Body of pancreas (tissue), 4 donors: ENCODE measurements at regions not wholly inside any gene's neighbourhood (a gene's known extent, or its start where the extent isn't known, plus 50 kb on each side); places are given as distances from the start of the nearest gene placed in this dataset.
A peak's percentile ranks its signal among the peaks of the same experiment; 100 is the strongest.

Source experiments
- ATAC-seq: fragments of 150-250 bp; one replicate; pipeline ENCODE4 v1.9.1; 2016
- DNase-seq, 4 donors: peaks; one replicate each; pipeline ENCODE4 v3.0.0-alpha.2; 2019
- H3K27ac ChIP-seq, 4 donors: fragments of 200-600 bp; sonication (generic); 1 replicate in 3 of 4; 2 replicates in 1 of 4; pipeline versions ENCODE4 v1.5.1 to v1.6.1; 2016 to 2019; ENCODE audit warnings: mild to moderate bottlenecking in 1 of 4, mixed read lengths in 1 of 4, moderate library complexity in 1 of 4
- H3K27me3 ChIP-seq, 2 donors: fragments of 200-600 bp; sonication (generic); one replicate each; pipeline ENCODE4 v1.6.0; 2016; ENCODE audit warnings: mild to moderate bottlenecking in 1 of 2
- H3K36me3 ChIP-seq, 2 donors: fragments of 200-600 bp; sonication (generic); replicated peaks in 1 of 2; 2 replicates each; pipeline ENCODE4 v1.5.1; 2016; ENCODE audit warnings: low read depth in 2 of 2; ENCODE audit not compliant: insufficient read depth in 1 of 2
- H3K4me1 ChIP-seq: fragments of 200-600 bp; sonication (generic); one replicate; pipeline ENCODE4 v1.6.0; 2016
- H3K4me3 ChIP-seq, 2 donors: fragments of 200-600 bp; sonication (generic); 1 replicate in 1 of 2; 2 replicates in 1 of 2; pipeline ENCODE4 v1.5.1; 2016 to 2019
- H3K9me3 ChIP-seq, 3 donors: fragments of 200-600 bp; sonication (generic); 1 replicate in 2 of 3; 2 replicates in 1 of 3; pipeline ENCODE4 v1.5.1; 2016
- POLR2A ChIP-seq, 3 donors: fragments of 450-650 bp; IDR thresholded peaks; one replicate each; pipeline ENCODE4 v1.6.1; 2016; ENCODE audit warnings: antibody characterized with exemption in 3 of 3, mild to moderate bottlenecking in 2 of 3
- WGBS, 2 donors: methylation state at CpG; one replicate each; pipeline ENCODE4 v1.1.5; 2017; 5-methylcytosine and 5-hydroxymethylcytosine counted together
- intact Hi-C: fragments of 100-400 bp; cut with DNase I; formaldehyde crosslinking; loops from one replicate; pipeline ENCODE4 v1.15.1; 2023
- TF ChIP-seq, protein P1 (sequence below), 7 experiments: fragments of 450-650 bp in 4 of 7; fragments of 200-600 bp in 3 of 7; sonication (generic) in 3 of 7; IDR thresholded peaks; one replicate each; pipeline ENCODE4 v1.5.1; 2016 to 2019; ENCODE audit warnings: antibody characterized with exemption in 7 of 7

GRCh38 chr11:23543651-23544222 is 683.5 kb upstream of the CCDC179 start:
- Histone ChIP-seq H3K9me3 (no peaks in the 10 kb centered on the region), H3K27ac (no peak overlapping the region), H3K4me1 (no peaks in the 10 kb centered on the region), H3K4me3 (no peak overlapping the region), H3K27me3 (no peaks in the 10 kb centered on the region), H3K36me3 (no peaks in the 10 kb centered on the region)
- DNase-seq (no peak), ATAC-seq (no peak)
- intact Hi-C loops, result no loop called here
- WGBS, 2 donors, result 60 to 88% methylated on average over 3 of the region's 3 CpGs
- TF ChIP-seq POLR2A (IDR thresholded peaks at IDR 0.05), result no peak
- TF ChIP-seq, protein P1, sequence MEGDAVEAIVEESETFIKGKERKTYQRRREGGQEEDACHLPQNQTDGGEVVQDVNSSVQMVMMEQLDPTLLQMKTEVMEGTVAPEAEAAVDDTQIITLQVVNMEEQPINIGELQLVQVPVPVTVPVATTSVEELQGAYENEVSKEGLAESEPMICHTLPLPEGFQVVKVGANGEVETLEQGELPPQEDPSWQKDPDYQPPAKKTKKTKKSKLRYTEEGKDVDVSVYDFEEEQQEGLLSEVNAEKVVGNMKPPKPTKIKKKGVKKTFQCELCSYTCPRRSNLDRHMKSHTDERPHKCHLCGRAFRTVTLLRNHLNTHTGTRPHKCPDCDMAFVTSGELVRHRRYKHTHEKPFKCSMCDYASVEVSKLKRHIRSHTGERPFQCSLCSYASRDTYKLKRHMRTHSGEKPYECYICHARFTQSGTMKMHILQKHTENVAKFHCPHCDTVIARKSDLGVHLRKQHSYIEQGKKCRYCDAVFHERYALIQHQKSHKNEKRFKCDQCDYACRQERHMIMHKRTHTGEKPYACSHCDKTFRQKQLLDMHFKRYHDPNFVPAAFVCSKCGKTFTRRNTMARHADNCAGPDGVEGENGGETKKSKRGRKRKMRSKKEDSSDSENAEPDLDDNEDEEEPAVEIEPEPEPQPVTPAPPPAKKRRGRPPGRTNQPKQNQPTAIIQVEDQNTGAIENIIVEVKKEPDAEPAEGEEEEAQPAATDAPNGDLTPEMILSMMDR (IDR thresholded peaks at IDR 0.05), result no peak

GRCh38 chr11:23551706-23552105 is 691.4 kb upstream of the CCDC179 start:
- WGBS, 2 donors, result 88 to 95% methylated on average over 1 of the region's 1 CpG
- H3K27me3 ChIP-seq, result no peaks in the 10 kb centered on the region

DNA sequence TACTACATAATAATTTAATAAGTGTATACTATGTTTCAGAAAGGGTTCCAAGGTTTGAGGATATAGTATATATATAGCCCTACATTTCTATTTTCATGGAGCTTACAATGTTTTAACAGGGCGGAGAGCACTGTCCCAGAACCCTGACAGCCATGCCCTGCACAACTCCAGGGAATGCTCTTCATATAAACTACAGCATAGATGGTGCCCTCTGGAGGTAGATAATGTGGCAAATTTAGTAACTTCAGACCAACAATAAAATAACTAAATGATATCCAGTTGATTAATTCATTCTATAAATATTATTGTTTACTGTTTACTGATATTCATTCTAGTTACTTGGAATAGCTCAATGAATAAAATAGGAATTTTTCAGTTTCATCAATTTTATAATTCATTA is 693.7 kb upstream of the CCDC179 start:
- intact Hi-C loops, result no loop called here
- Histone ChIP-seq H3K27me3 (no peaks in the 10 kb centered on the region), H3K4me1 (no peaks in the 10 kb centered on the region), H3K4me3 (no peak overlapping the region), H3K27ac (no peak overlapping the region), H3K9me3 (no peaks in the 10 kb centered on the region), H3K36me3 (no peaks in the 10 kb centered on the region)
- DNase-seq (peak in 1 of 4 donors; percentile 6), ATAC-seq (no peak)
- TF ChIP-seq POLR2A (IDR thresholded peaks at IDR 0.05), result no peak
- TF ChIP-seq, protein P1 (IDR thresholded peaks at IDR 0.05), result peak in 4 of 7 experiments; percentile 16 to 40 (median 22)
- WGBS, 2 donors, result 59 to 70% methylated on average over 1 of the region's 1 CpG

More at GRCh38 chr11:23551706-23552105, 691.4 kb upstream of the CCDC179 start:
- H3K27ac ChIP-seq, result no peak overlapping the region
- intact Hi-C loops, result no loop called here
- DNase-seq (no peak), ATAC-seq (no peak)
- H3K4me1 ChIP-seq, result no peaks in the 10 kb centered on the region
- no peaks in the 10 kb centered on the region for H3K9me3 ChIP-seq
- no peaks in the 10 kb centered on the region for H3K36me3 ChIP-seq
- TF ChIP-seq POLR2A (IDR thresholded peaks at IDR 0.05), result no peak
- TF ChIP-seq, protein P1 (IDR thresholded peaks at IDR 0.05), result no peak
- no peak overlapping the region for H3K4me3 ChIP-seq

- WGBS, 2 donors, result 76 to 80% methylated on average over 1 of the region's 1 CpG
- DNase-seq (no peak), ATAC-seq (no peak)
- H3K4me1 ChIP-seq, result no peaks in the 10 kb centered on the region
- no peaks in the 10 kb centered on the region for H3K27me3 ChIP-seq
- no peak overlapping the region for H3K4me3 ChIP-seq
- no peaks in the 10 kb centered on the region for H3K36me3 ChIP-seq
- no peak for TF ChIP-seq POLR2A (IDR thresholded peaks at IDR 0.05)
- TF ChIP-seq, protein P1 (IDR thresholded peaks at IDR 0.05), result no peak
- no peak overlapping the region for H3K27ac ChIP-seq
- intact Hi-C loops, result no loop called here
- H3K9me3 ChIP-seq, result no peaks in the 10 kb centered on the region
Measured at GRCh38 chr11:23555085-23555484, 694.8 kb upstream of the CCDC179 start.

- TF ChIP-seq, protein P1 (IDR thresholded peaks at IDR 0.05), result no peak
- TF ChIP-seq POLR2A (IDR thresholded peaks at IDR 0.05), result no peak
- H3K36me3 ChIP-seq, result no peaks in the 10 kb centered on the region
- no peaks in the 10 kb centered on the region for H3K27me3 ChIP-seq
- 81 to 83% methylated on average over 2 of the region's 2 CpGs for WGBS, 2 donors
- no peaks in the 10 kb centered on the region for H3K9me3 ChIP-seq
- H3K27ac ChIP-seq, result no peak overlapping the region
- H3K4me3 ChIP-seq, result no peak overlapping the region
- ATAC-seq (no peak), DNase-seq (no peak)
- H3K4me1 ChIP-seq, result no peaks in the 10 kb centered on the region
- intact Hi-C loops, result no loop called here
Measured at GRCh38 chr11:23556163-23556750, 696.0 kb upstream of the CCDC179 start.
